Right lobe of liver (tissue), 6 donors: ENCODE measurements at regions not wholly inside any gene's neighbourhood (a gene's known extent, or its start where the extent isn't known, plus 50 kb on each side); places are given as distances from the start of the nearest gene placed in this dataset.

ENCODE experiments used
- ATAC-seq, 4 donors: fragments of 200-7000 bp; cut with Tn5 transposase; one replicate each; pipeline ENCODE4 v1.9.1; 2020; ENCODE audit warnings: mild to moderate bottlenecking in 4 of 4, moderate library complexity in 4 of 4
- DNase-seq, 3 donors: peaks; one replicate each; pipeline ENCODE4 v3.0.0-alpha.2; 2020
- H3K27ac ChIP-seq, 3 donors: fragments of 200-600 bp; one replicate each; pipeline ENCODE4 v1.8.0; 2022
- H3K27me3 ChIP-seq, 2 donors: fragments of 200-600 bp; one replicate each; pipeline ENCODE4 v1.8.0; 2022
- H3K36me3 ChIP-seq, 4 donors: fragments of 200-600 bp; sonication (generic) in 1 of 4; one replicate each; pipeline versions ENCODE4 v1.5.1 to v1.8.0; 2017 to 2022; ENCODE audit warnings: control low read depth in 1 of 4
- H3K4me1 ChIP-seq, 4 donors: fragments of 200-600 bp; sonication (generic) in 1 of 4; one replicate each; pipeline versions ENCODE4 v1.5.1 to v1.8.0; 2017 to 2022; ENCODE audit warnings: control low read depth in 1 of 4
- H3K4me3 ChIP-seq, 3 donors: fragments of 200-600 bp; one replicate each; pipeline ENCODE4 v1.8.0; 2022
- H3K9me3 ChIP-seq, 4 donors: fragments of 200-600 bp; sonication (generic) in 1 of 4; one replicate each; pipeline versions ENCODE4 v1.5.1 to v1.8.0; 2017 to 2022; ENCODE audit warnings: control low read depth in 1 of 4
- POLR2A ChIP-seq: fragments of 450-650 bp; IDR thresholded peaks from one replicate; pipeline ENCODE4 v1.6.1; 2017; ENCODE audit warnings: antibody characterized with exemption, mild to moderate bottlenecking
- WGBS: methylation state at CpG from one replicate; pipeline ENCODE4 v1.1.6; 2018; ENCODE audit warnings: low coverage, low lambda C conversion rate; ENCODE audit not compliant: insufficient coverage; ENCODE audit errors: missing lambda C conversion rate; 5-methylcytosine and 5-hydroxymethylcytosine counted together
- intact Hi-C, 2 donors: fragments of 100-400 bp; cut with DNase I; formaldehyde crosslinking; loops; one replicate each; pipeline versions ENCODE4 v1.11.2 to v1.14.1; 2022
- TF ChIP-seq, protein P1 (sequence below), 4 donors: fragments of 200-600 bp in 3 of 4; fragments of 450-650 bp in 1 of 4; IDR thresholded peaks; one replicate each; pipeline versions ENCODE4 v1.5.1 to v1.8.0; 2016 to 2022; ENCODE audit warnings: antibody characterized with exemption in 4 of 4, mild to moderate bottlenecking in 2 of 4
- donor health status: DM: no; HTN: yes; CAD: no.
- donor health status: DM: no; HTN: no; CAD: no.
- donor health status: DM: no; HTN: no; CAD: no.
- donor health status: DM: no; HTN: yes; CAD: no.
- donor health status: DM: no; HTN: yes; CAD: no.

- TF ChIP-seq, protein P1, sequence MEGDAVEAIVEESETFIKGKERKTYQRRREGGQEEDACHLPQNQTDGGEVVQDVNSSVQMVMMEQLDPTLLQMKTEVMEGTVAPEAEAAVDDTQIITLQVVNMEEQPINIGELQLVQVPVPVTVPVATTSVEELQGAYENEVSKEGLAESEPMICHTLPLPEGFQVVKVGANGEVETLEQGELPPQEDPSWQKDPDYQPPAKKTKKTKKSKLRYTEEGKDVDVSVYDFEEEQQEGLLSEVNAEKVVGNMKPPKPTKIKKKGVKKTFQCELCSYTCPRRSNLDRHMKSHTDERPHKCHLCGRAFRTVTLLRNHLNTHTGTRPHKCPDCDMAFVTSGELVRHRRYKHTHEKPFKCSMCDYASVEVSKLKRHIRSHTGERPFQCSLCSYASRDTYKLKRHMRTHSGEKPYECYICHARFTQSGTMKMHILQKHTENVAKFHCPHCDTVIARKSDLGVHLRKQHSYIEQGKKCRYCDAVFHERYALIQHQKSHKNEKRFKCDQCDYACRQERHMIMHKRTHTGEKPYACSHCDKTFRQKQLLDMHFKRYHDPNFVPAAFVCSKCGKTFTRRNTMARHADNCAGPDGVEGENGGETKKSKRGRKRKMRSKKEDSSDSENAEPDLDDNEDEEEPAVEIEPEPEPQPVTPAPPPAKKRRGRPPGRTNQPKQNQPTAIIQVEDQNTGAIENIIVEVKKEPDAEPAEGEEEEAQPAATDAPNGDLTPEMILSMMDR (IDR thresholded peaks at IDR 0.05), result no peak
- no peak for TF ChIP-seq POLR2A
- Histone ChIP-seq H3K9me3 (no peaks in the 10 kb centered on the region), H3K4me3 (no peak overlapping the region), H3K36me3 (no peaks in the 10 kb centered on the region), H3K4me1 (no peaks in the 10 kb centered on the region), H3K27ac (no peak overlapping the region), H3K27me3 (no peaks in the 10 kb centered on the region)
- intact Hi-C loops, result no loop called here
- DNase-seq (no peak), ATAC-seq (no peak)
- WGBS, result 41% methylated on average over 2 of the region's 2 CpGs
These were observed 92.6 kb upstream of the PDGFD start for GRCh38 chr11:104256525-104256924.

GRCh38 chr11:104254347-104254746 is 90.4 kb upstream of the PDGFD start:
- H3K4me1 ChIP-seq, result no peaks in the 10 kb centered on the region
- ATAC-seq (no peak), DNase-seq (no peak)
- intact Hi-C loops, result no loop called here
- H3K9me3 ChIP-seq, result no peaks in the 10 kb centered on the region
- no peaks in the 10 kb centered on the region for H3K27me3 ChIP-seq
- H3K36me3 ChIP-seq, result no peaks in the 10 kb centered on the region
- TF ChIP-seq, protein P1 (IDR thresholded peaks at IDR 0.05), result peak in 1 of 4 donors; percentile 16
- TF ChIP-seq POLR2A, result no peak
- no peak overlapping the region for H3K4me3 ChIP-seq
- H3K27ac ChIP-seq, result no peak overlapping the region
- WGBS, result 25% methylated on average over 1 of the region's 8 CpGs

GRCh38 chr11:104246590-104246989 is 82.6 kb upstream of the PDGFD start:
- TF ChIP-seq, protein P1 (IDR thresholded peaks at IDR 0.05), result no peak
- no peak for TF ChIP-seq POLR2A
- DNase-seq (no peak), ATAC-seq (no peak)
- H3K4me1 ChIP-seq, result no peaks in the 10 kb centered on the region
- H3K36me3 ChIP-seq, result no peaks in the 10 kb centered on the region
- no peak overlapping the region for H3K27ac ChIP-seq
- H3K9me3 ChIP-seq, result no peaks in the 10 kb centered on the region
- WGBS, result 25% methylated on average over 3 of the region's 3 CpGs
- no peaks in the 10 kb centered on the region for H3K27me3 ChIP-seq
- no peak overlapping the region for H3K4me3 ChIP-seq
- intact Hi-C loops, result no loop called here

- H3K27me3 ChIP-seq, result no peaks in the 10 kb centered on the region
- H3K4me1 ChIP-seq, result no peaks in the 10 kb centered on the region
- WGBS, result 68% methylated on average over 3 of the region's 3 CpGs
- DNase-seq (no peak), ATAC-seq (no peak)
- H3K27ac ChIP-seq, result no peak overlapping the region
- intact Hi-C loops, result no loop called here
- no peaks in the 10 kb centered on the region for H3K36me3 ChIP-seq
- H3K4me3 ChIP-seq, result no peak overlapping the region
- TF ChIP-seq POLR2A, result no peak
- TF ChIP-seq, protein P1 (IDR thresholded peaks at IDR 0.05), result no peak
- no peaks in the 10 kb centered on the region for H3K9me3 ChIP-seq
These were observed 75.0 kb upstream of the PDGFD start for GRCh38 chr11:104238916-104239315.

DNA sequence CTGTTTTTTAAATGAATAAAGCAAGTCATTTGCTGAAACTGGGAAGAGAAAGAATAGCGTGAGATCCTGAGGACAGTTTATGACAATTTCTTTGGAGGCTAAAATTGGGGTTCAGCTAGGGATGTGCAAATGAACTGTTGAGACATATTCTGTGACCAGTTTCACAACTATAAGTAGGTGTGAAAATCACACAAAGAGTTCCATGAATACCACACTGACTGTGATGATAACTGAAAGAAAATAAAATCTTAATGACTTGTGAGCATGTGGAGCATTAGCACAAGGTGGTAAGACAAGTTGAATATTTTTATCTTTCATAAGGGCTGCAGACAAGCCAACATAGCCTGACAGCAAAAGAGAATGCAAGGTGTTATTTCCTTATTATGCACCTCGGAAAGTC is 61.1 kb upstream of the PDGFD start:
- no peaks in the 10 kb centered on the region for H3K9me3 ChIP-seq
- H3K36me3 ChIP-seq, result no peaks in the 10 kb centered on the region
- H3K27me3 ChIP-seq, result no peaks in the 10 kb centered on the region
- intact Hi-C loops, result no loop called here
- H3K27ac ChIP-seq, result no peak overlapping the region
- ATAC-seq, result no peak
- TF ChIP-seq POLR2A, result no peak
- DNase-seq, result no peak
- H3K4me3 ChIP-seq, result no peak overlapping the region
- 67% methylated on average over 2 of the region's 2 CpGs for WGBS
- no peaks in the 10 kb centered on the region for H3K4me1 ChIP-seq
